T-helper 17 cell (primary cell): ENCODE measurements at regions not wholly inside any gene's neighbourhood (a gene's known extent, or its start where the extent isn't known, plus 50 kb on each side); places are given as distances from the start of the nearest gene placed in this dataset.
"Not testable (repeated sequence)": the region's sequence is repeated elsewhere in the genome, so short reads cannot be mapped to it uniquely, and the experiment has no call there.

Experiments used
- ATAC-seq: fragments of 150-1000 bp; cut with Tn5 transposase; 2 replicates; pipeline ENCODE4 v1.10.0; 2021; ENCODE audit warnings: mild to moderate bottlenecking, moderate library complexity
- DNase-seq, 3 donors: peaks; one replicate each; pipeline versions ENCODE4 v3.0.0 to v3.0.0-alpha.2; 2020 to 2021
- H3K9me3 ChIP-seq: one replicate; pipeline ENCODE4 v1.7.0; 2013; ENCODE audit warnings: low read length, mild to moderate bottlenecking; ENCODE audit not compliant: control insufficient read depth, poor library complexity, severe bottlenecking
- H3K27ac Mint-ChIP-seq: one replicate; pipeline ENCODE4 v1.8.0; 2022; ENCODE audit warnings: mild to moderate bottlenecking, moderate library complexity, mixed read lengths
- H3K27me3 Mint-ChIP-seq: one replicate; pipeline ENCODE4 v1.8.0; 2022; ENCODE audit warnings: mixed read lengths
- H3K36me3 Mint-ChIP-seq: one replicate; pipeline ENCODE4 v1.8.0; 2022; ENCODE audit warnings: low read depth, mixed read lengths
- H3K4me1 Mint-ChIP-seq: one replicate; pipeline ENCODE4 v1.8.0; 2022; ENCODE audit warnings: mild to moderate bottlenecking, mixed read lengths
- H3K4me3 Mint-ChIP-seq: one replicate; pipeline ENCODE4 v1.8.0; 2022; ENCODE audit warnings: mild to moderate bottlenecking, moderate library complexity, mixed read lengths

GRCh38 chr12:72995029-72995428 is 722.9 kb downstream of the TRHDE start:
- not testable (repeated sequence) for H3K27me3 Mint-ChIP-seq, ATAC-seq, DNase-seq, H3K4me3 Mint-ChIP-seq, H3K4me1 Mint-ChIP-seq, H3K27ac Mint-ChIP-seq, H3K36me3 Mint-ChIP-seq, H3K9me3 ChIP-seq

GRCh38 chr12:72995616-72996015 is 723.4 kb downstream of the TRHDE start:
- Mint-ChIP-seq H3K27ac (no peak overlapping the region), H3K4me1 (no peaks in the 10 kb centered on the region), H3K36me3 (no peaks in the 10 kb centered on the region), H3K4me3 (no peak overlapping the region), H3K27me3 (no peaks in the 10 kb centered on the region)
- no peaks in the 10 kb centered on the region for H3K9me3 ChIP-seq
- ATAC-seq (no peak), DNase-seq (no peak)

- not testable (repeated sequence) for H3K36me3 Mint-ChIP-seq, H3K4me1 Mint-ChIP-seq, H3K9me3 ChIP-seq, H3K27me3 Mint-ChIP-seq, H3K4me3 Mint-ChIP-seq, DNase-seq, ATAC-seq, H3K27ac Mint-ChIP-seq
These were observed 729.6 kb downstream of the TRHDE start for GRCh38 chr12:73001806-73002205.

GRCh38 chr12:73002504-73002903 is 730.3 kb downstream of the TRHDE start:
- not testable (repeated sequence) for H3K27me3 Mint-ChIP-seq, H3K36me3 Mint-ChIP-seq, H3K27ac Mint-ChIP-seq, H3K4me3 Mint-ChIP-seq, DNase-seq, H3K9me3 ChIP-seq, ATAC-seq, H3K4me1 Mint-ChIP-seq

GRCh38 chr12:73009138-73009834 is 737.1 kb downstream of the TRHDE start:
- not testable (repeated sequence) for H3K27me3 Mint-ChIP-seq, H3K36me3 Mint-ChIP-seq, H3K4me3 Mint-ChIP-seq, ATAC-seq, H3K4me1 Mint-ChIP-seq, H3K9me3 ChIP-seq, H3K27ac Mint-ChIP-seq, DNase-seq

GRCh38 chr12:73017981-73018380 is 745.8 kb downstream of the TRHDE start:
- Mint-ChIP-seq H3K4me1 (no peaks in the 10 kb centered on the region), H3K36me3 (no peaks in the 10 kb centered on the region), H3K27ac (no peak overlapping the region), H3K4me3 (no peak overlapping the region), H3K27me3 (no peaks in the 10 kb centered on the region)
- H3K9me3 ChIP-seq, result no peaks in the 10 kb centered on the region
- ATAC-seq (no peak), DNase-seq (no peak)

- DNase-seq, result no peak
- H3K36me3 Mint-ChIP-seq, result no peaks in the 10 kb centered on the region
- no peaks in the 10 kb centered on the region for H3K9me3 ChIP-seq
- no peak overlapping the region for H3K27ac Mint-ChIP-seq
- H3K27me3 Mint-ChIP-seq, result no peaks in the 10 kb centered on the region
- no peak for ATAC-seq
- H3K4me1 Mint-ChIP-seq, result no peaks in the 10 kb centered on the region
- H3K4me3 Mint-ChIP-seq, result no peak overlapping the region
These were observed 781.7 kb downstream of the TRHDE start for GRCh38 chr12:73053893-73054292.

GRCh38 chr12:73057428-73057827 is 785.3 kb downstream of the TRHDE start:
- no peak overlapping the region for H3K4me3 Mint-ChIP-seq
- H3K27me3 Mint-ChIP-seq, result no peaks in the 10 kb centered on the region
- ATAC-seq (no peak), DNase-seq (no peak)
- H3K27ac Mint-ChIP-seq, result no peak overlapping the region
- no peaks in the 10 kb centered on the region for H3K4me1 Mint-ChIP-seq
- no peaks in the 10 kb centered on the region for H3K9me3 ChIP-seq
- no peaks in the 10 kb centered on the region for H3K36me3 Mint-ChIP-seq

GRCh38 chr12:73065913-73066312 is 793.7 kb downstream of the TRHDE start:
- no peak for ATAC-seq
- Mint-ChIP-seq H3K27me3 (no peaks in the 10 kb centered on the region), H3K27ac (no peak overlapping the region), H3K36me3 (no peaks in the 10 kb centered on the region), H3K4me3 (no peak overlapping the region), H3K4me1 (no peaks in the 10 kb centered on the region)
- H3K9me3 ChIP-seq, result no peaks in the 10 kb centered on the region
- no peak for DNase-seq

GRCh38 chr12:73067616-73068015 is 795.4 kb downstream of the TRHDE start:
- Mint-ChIP-seq H3K36me3 (no peaks in the 10 kb centered on the region), H3K4me1 (no peaks in the 10 kb centered on the region), H3K27me3 (no peaks in the 10 kb centered on the region), H3K27ac (no peak overlapping the region), H3K4me3 (no peak overlapping the region)
- ATAC-seq (no peak), DNase-seq (no peak)
- H3K9me3 ChIP-seq, result no peaks in the 10 kb centered on the region

- no peak for ATAC-seq
- no peaks in the 10 kb centered on the region for H3K9me3 ChIP-seq
- Mint-ChIP-seq H3K27ac (no peak overlapping the region), H3K36me3 (no peaks in the 10 kb centered on the region), H3K4me3 (no peak overlapping the region), H3K27me3 (no peaks in the 10 kb centered on the region), H3K4me1 (no peaks in the 10 kb centered on the region)
- no peak for DNase-seq
These were observed 800.0 kb downstream of the TRHDE start for GRCh38 chr12:73072214-73072613.

GRCh38 chr12:73076760-73077159 is 804.6 kb downstream of the TRHDE start:
- no peak for DNase-seq
- H3K4me1 Mint-ChIP-seq, result no peaks in the 10 kb centered on the region
- no peak overlapping the region for H3K27ac Mint-ChIP-seq
- H3K36me3 Mint-ChIP-seq, result no peaks in the 10 kb centered on the region
- no peak overlapping the region for H3K4me3 Mint-ChIP-seq
- no peak for ATAC-seq
- H3K27me3 Mint-ChIP-seq, result no peaks in the 10 kb centered on the region
- no peaks in the 10 kb centered on the region for H3K9me3 ChIP-seq

- Mint-ChIP-seq H3K36me3 (no peaks in the 10 kb centered on the region), H3K27ac (no peak overlapping the region), H3K4me1 (no peaks in the 10 kb centered on the region), H3K4me3 (no peak overlapping the region), H3K27me3 (no peaks in the 10 kb centered on the region)
- no peak for ATAC-seq
- no peaks in the 10 kb centered on the region for H3K9me3 ChIP-seq
- DNase-seq, result no peak
These were observed 811.6 kb downstream of the TRHDE start for GRCh38 chr12:73083736-73084135.

GRCh38 chr12:73106296-73106695 is 834.1 kb downstream of the TRHDE start:
- H3K4me1 Mint-ChIP-seq, result no peaks in the 10 kb centered on the region
- no peaks in the 10 kb centered on the region for H3K27me3 Mint-ChIP-seq
- ATAC-seq (no peak), DNase-seq (no peak)
- no peaks in the 10 kb centered on the region for H3K36me3 Mint-ChIP-seq
- no peaks in the 10 kb centered on the region for H3K9me3 ChIP-seq
- H3K4me3 Mint-ChIP-seq, result no peak overlapping the region
- H3K27ac Mint-ChIP-seq, result no peak overlapping the region
